GM23338 (cell line): ENCODE measurements at regions not wholly inside any gene's neighbourhood (a gene's known extent, or its start where the extent isn't known, plus 50 kb on each side); places are given as distances from the start of the nearest gene placed in this dataset.

Source experiments
- ATAC-seq: fragments of 200-7000 bp; cut with Tn5 transposase; 3 replicates; pipeline ENCODE4 v1.9.1; 2020
- DNase-seq: peaks from one replicate; pipeline ENCODE4 v3.0.0-alpha.2; 2015; ENCODE audit warnings: low spot score
- H2AFZ ChIP-seq: fragments of 200-600 bp; sonication (generic); 2 replicates; pipeline ENCODE4 v1.8.0; 2016; ENCODE audit warnings: antibody characterized with exemption, mild to moderate bottlenecking, moderate library complexity
- H3F3A ChIP-seq: fragments of 200-600 bp; sonication (generic); replicated peaks from 2 replicates; pipeline ENCODE4 v1.8.0; 2017; ENCODE audit warnings: antibody characterized with exemption, mixed run types, low read depth
- H3K27ac ChIP-seq: fragments of 200-600 bp; sonication (generic); 2 replicates; pipeline ENCODE4 v1.6.1; 2016; ENCODE audit warnings: low read depth
- H3K27me3 ChIP-seq: fragments of 200-600 bp; sonication (generic); 2 replicates; pipeline ENCODE4 v1.8.0; 2016; ENCODE audit warnings: mild to moderate bottlenecking, mixed run types, moderate library complexity; ENCODE audit not compliant: insufficient read depth
- H3K36me3 ChIP-seq: fragments of 200-600 bp; sonication (generic); 2 replicates; pipeline ENCODE4 v1.8.0; 2016; ENCODE audit warnings: mild to moderate bottlenecking; ENCODE audit not compliant: insufficient read depth
- H3K4me1 ChIP-seq: fragments of 200-600 bp; sonication (generic); 2 replicates; pipeline ENCODE4 v1.8.0; 2016; ENCODE audit warnings: mild to moderate bottlenecking, moderate library complexity; ENCODE audit not compliant: insufficient read depth
- H3K4me2 ChIP-seq: fragments of 200-600 bp; sonication (generic); 2 replicates; pipeline ENCODE4 v1.7.1; 2017; ENCODE audit warnings: mixed run types
- H3K4me3 ChIP-seq: fragments of 200-600 bp; sonication (generic); 2 replicates; pipeline ENCODE4 v1.6.1; 2016; ENCODE audit warnings: mixed run types
- H3K79me2 ChIP-seq: fragments of 200-600 bp; sonication (generic); replicated peaks from 2 replicates; pipeline ENCODE4 v1.8.0; 2017; ENCODE audit warnings: mild to moderate bottlenecking; ENCODE audit not compliant: insufficient read depth
- H3K9me2 ChIP-seq: fragments of 200-600 bp; sonication (generic); 2 replicates; pipeline ENCODE4 v1.8.0; 2017; ENCODE audit not compliant: insufficient read depth
- H4K20me1 ChIP-seq: fragments of 200-600 bp; sonication (generic); replicated peaks from 2 replicates; pipeline ENCODE4 v1.8.0; 2017; ENCODE audit warnings: mild to moderate bottlenecking; ENCODE audit not compliant: insufficient read depth
- H3K27ac Mint-ChIP-seq: 2 replicates; pipeline ENCODE4 v1.8.0; 2020; ENCODE audit warnings: inconsistent platforms, mild to moderate bottlenecking, moderate library complexity, mixed read lengths
- H3K27me3 Mint-ChIP-seq: 3 replicates; pipeline ENCODE4 v1.8.0; 2022; ENCODE audit warnings: low read depth, mild to moderate bottlenecking, moderate library complexity, mixed read lengths, inconsistent platforms; ENCODE audit not compliant: insufficient read depth, poor library complexity
- H3K36me3 Mint-ChIP-seq: 3 replicates; pipeline ENCODE4 v1.8.0; 2021; ENCODE audit warnings: low read depth, mild to moderate bottlenecking, inconsistent platforms, moderate library complexity, mixed read lengths
- H3K4me1 Mint-ChIP-seq: 3 replicates; pipeline ENCODE4 v1.8.0; 2020; ENCODE audit warnings: mild to moderate bottlenecking, inconsistent platforms, mixed read lengths
- H3K4me3 Mint-ChIP-seq: 3 replicates; pipeline ENCODE4 v1.8.0; 2021; ENCODE audit warnings: moderate library complexity, mild to moderate bottlenecking, inconsistent platforms, mixed read lengths
- H3K9me3 Mint-ChIP-seq: 3 replicates; pipeline ENCODE4 v1.8.0; 2020; ENCODE audit warnings: moderate library complexity, mild to moderate bottlenecking, inconsistent platforms, mixed read lengths
- CREB1 ChIP-seq: fragments of 250-450 bp; sonication (Bioruptor Pico); IDR thresholded peaks from 2 replicates; pipeline ENCODE4 v1.5.0; 2020; ENCODE audit warnings: low read depth, mild to moderate bottlenecking, moderate library complexity
- CTCF ChIP-seq, 2 experiments: fragments of 200-600 bp in 1 of 2; sonication (generic) in 1 of 2; conservative IDR thresholded peaks; 2 replicates each; pipeline versions ENCODE4 v1.5.1 to v1.6.1; 2016 to 2017; ENCODE audit warnings: antibody characterized with exemption in 2 of 2, low read depth in 2 of 2, mild to moderate bottlenecking in 2 of 2, moderate library complexity in 1 of 2
- EZH2 ChIP-seq: fragments of 200-600 bp; sonication (generic); IDR thresholded peaks from one replicate; pipeline ENCODE4 v1.8.0; 2017; ENCODE audit warnings: antibody characterized with exemption, mild to moderate bottlenecking, low read depth; ENCODE audit not compliant: unreplicated experiment
- EZH2phosphoT487 ChIP-seq: fragments of 200-600 bp; sonication (generic); IDR thresholded peaks from one replicate; pipeline ENCODE4 v1.8.1; 2018; ENCODE audit warnings: antibody characterized with exemption; ENCODE audit not compliant: unreplicated experiment
- NANOG ChIP-seq: IDR thresholded peaks from 2 replicates; pipeline ENCODE4 v1.6.1; 2016; ENCODE audit warnings: antibody characterized with exemption, borderline replicate concordance
- POLR2AphosphoS5 ChIP-seq: IDR thresholded peaks from 2 replicates; pipeline ENCODE4 v1.6.1; 2016; ENCODE audit warnings: antibody characterized with exemption, low read depth
- ZNF114 ChIP-seq: fragments of 250-450 bp; sonication (Bioruptor Pico); IDR thresholded peaks from 2 replicates; pipeline ENCODE4 v1.5.0; 2020; ENCODE audit warnings: mild to moderate bottlenecking, moderate library complexity
- TF ChIP-seq, protein P1 (sequence below): fragments of 250-450 bp; sonication (Bioruptor Pico); IDR thresholded peaks from 2 replicates; pipeline ENCODE4 v1.5.0; 2020; ENCODE audit warnings: mild to moderate bottlenecking, moderate library complexity
- TF ChIP-seq, protein P2 (sequence below): IDR thresholded peaks from one replicate; pipeline ENCODE4 v1.6.1; 2018; ENCODE audit warnings: antibody characterized with exemption; ENCODE audit not compliant: unreplicated experiment

- no peak overlapping the region for H3K4me2 ChIP-seq
- H3K79me2 ChIP-seq = no peaks in the 10 kb centered on the region
- Mint-ChIP-seq H3K27me3 (no peaks in the 10 kb centered on the region), H3K4me1 (peaks cover 13% of the 10 kb centered on the region; the same call in 2 of the 3 replicates), H3K9me3 (no peaks in the 10 kb centered on the region), H3K36me3 (no peaks in the 10 kb centered on the region), H3K27ac (no peak overlapping the region), H3K4me3 (no peak overlapping the region)
- H3F3A ChIP-seq = no peaks in the 10 kb centered on the region
- H3K4me3 ChIP-seq = no peak overlapping the region
- no peak overlapping the region for H2AFZ ChIP-seq
- no peaks in the 10 kb centered on the region for H3K36me3 ChIP-seq
- no peak for DNase-seq
- no peaks in the 10 kb centered on the region for H4K20me1 ChIP-seq
- TF ChIP-seq ZNF114 (CRISPR knock-in tag) (no peak), CREB1 (CRISPR knock-in tag) (no peak), NANOG (no peak), EZH2 (no peak)
- TF ChIP-seq, protein P1, sequence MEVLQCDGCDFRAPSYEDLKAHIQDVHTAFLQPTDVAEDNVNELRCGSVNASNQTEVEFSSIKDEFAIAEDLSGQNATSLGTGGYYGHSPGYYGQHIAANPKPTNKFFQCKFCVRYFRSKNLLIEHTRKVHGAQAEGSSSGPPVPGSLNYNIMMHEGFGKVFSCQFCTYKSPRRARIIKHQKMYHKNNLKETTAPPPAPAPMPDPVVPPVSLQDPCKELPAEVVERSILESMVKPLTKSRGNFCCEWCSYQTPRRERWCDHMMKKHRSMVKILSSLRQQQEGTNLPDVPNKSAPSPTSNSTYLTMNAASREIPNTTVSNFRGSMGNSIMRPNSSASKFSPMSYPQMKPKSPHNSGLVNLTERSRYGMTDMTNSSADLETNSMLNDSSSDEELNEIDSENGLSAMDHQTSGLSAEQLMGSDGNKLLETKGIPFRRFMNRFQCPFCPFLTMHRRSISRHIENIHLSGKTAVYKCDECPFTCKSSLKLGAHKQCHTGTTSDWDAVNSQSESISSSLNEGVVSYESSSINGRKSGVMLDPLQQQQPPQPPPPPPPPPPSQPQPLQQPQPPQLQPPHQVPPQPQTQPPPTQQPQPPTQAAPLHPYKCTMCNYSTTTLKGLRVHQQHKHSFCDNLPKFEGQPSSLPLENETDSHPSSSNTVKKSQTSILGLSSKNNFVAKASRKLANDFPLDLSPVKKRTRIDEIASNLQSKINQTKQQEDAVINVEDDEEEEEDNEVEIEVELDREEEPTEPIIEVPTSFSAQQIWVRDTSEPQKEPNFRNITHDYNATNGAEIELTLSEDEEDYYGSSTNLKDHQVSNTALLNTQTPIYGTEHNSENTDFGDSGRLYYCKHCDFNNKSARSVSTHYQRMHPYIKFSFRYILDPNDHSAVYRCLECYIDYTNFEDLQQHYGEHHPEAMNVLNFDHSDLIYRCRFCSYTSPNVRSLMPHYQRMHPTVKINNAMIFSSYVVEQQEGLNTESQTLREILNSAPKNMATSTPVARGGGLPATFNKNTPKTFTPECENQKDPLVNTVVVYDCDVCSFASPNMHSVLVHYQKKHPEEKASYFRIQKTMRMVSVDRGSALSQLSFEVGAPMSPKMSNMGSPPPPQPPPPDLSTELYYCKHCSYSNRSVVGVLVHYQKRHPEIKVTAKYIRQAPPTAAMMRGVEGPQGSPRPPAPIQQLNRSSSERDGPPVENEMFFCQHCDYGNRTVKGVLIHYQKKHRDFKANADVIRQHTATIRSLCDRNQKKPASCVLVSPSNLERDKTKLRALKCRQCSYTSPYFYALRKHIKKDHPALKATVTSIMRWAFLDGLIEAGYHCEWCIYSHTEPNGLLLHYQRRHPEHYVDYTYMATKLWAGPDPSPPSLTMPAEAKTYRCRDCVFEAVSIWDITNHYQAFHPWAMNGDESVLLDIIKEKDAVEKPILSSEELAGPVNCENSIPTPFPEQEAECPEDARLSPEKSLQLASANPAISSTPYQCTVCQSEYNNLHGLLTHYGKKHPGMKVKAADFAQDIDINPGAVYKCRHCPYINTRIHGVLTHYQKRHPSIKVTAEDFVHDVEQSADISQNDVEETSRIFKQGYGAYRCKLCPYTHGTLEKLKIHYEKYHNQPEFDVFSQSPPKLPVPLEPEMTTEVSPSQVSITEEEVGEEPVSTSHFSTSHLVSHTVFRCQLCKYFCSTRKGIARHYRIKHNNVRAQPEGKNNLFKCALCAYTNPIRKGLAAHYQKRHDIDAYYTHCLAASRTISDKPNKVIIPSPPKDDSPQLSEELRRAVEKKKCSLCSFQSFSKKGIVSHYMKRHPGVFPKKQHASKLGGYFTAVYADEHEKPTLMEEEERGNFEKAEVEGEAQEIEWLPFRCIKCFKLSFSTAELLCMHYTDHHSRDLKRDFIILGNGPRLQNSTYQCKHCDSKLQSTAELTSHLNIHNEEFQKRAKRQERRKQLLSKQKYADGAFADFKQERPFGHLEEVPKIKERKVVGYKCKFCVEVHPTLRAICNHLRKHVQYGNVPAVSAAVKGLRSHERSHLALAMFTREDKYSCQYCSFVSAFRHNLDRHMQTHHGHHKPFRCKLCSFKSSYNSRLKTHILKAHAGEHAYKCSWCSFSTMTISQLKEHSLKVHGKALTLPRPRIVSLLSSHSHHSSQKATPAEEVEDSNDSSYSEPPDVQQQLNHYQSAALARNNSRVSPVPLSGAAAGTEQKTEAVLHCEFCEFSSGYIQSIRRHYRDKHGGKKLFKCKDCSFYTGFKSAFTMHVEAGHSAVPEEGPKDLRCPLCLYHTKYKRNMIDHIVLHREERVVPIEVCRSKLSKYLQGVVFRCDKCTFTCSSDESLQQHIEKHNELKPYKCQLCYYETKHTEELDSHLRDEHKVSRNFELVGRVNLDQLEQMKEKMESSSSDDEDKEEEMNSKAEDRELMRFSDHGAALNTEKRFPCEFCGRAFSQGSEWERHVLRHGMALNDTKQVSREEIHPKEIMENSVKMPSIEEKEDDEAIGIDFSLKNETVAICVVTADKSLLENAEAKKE (CRISPR knock-in tag) = no peak
- H3K27me3 ChIP-seq = no peaks in the 10 kb centered on the region
- H3K27ac ChIP-seq = no peak overlapping the region
- no peak for ATAC-seq
- peaks cover 8% of the 10 kb centered on the region for H3K4me1 ChIP-seq
- no peaks in the 10 kb centered on the region; the same call in 1 of the 2 replicates for H3K9me2 ChIP-seq
These were observed 350.0 kb upstream of the BCHE start for GRCh38 chr3:166187237-166187636.

GRCh38 chr3:166186003-166186402 is 348.8 kb upstream of the BCHE start:
- no peaks in the 10 kb centered on the region for H3F3A ChIP-seq
- H3K27me3 Mint-ChIP-seq = no peaks in the 10 kb centered on the region
- no peaks in the 10 kb centered on the region for H3K9me3 Mint-ChIP-seq
- H3K4me3 ChIP-seq = no peak overlapping the region
- peaks cover 8% of the 10 kb centered on the region for H3K4me1 ChIP-seq
- H2AFZ ChIP-seq = no peak overlapping the region
- H3K4me3 Mint-ChIP-seq = no peak overlapping the region
- peaks cover 13% of the 10 kb centered on the region; the same call in 2 of the 3 replicates for H3K4me1 Mint-ChIP-seq
- H3K36me3 Mint-ChIP-seq = no peaks in the 10 kb centered on the region
- H3K9me2 ChIP-seq = no peaks in the 10 kb centered on the region
- ATAC-seq = no peak
- H4K20me1 ChIP-seq = no peaks in the 10 kb centered on the region
- H3K4me2 ChIP-seq = no peak overlapping the region
- H3K36me3 ChIP-seq = no peaks in the 10 kb centered on the region
- TF ChIP-seq POLR2AphosphoS5 = no peak
- TF ChIP-seq CREB1 (CRISPR knock-in tag) = no peak
- no peak for TF ChIP-seq EZH2
- TF ChIP-seq, protein P2, sequence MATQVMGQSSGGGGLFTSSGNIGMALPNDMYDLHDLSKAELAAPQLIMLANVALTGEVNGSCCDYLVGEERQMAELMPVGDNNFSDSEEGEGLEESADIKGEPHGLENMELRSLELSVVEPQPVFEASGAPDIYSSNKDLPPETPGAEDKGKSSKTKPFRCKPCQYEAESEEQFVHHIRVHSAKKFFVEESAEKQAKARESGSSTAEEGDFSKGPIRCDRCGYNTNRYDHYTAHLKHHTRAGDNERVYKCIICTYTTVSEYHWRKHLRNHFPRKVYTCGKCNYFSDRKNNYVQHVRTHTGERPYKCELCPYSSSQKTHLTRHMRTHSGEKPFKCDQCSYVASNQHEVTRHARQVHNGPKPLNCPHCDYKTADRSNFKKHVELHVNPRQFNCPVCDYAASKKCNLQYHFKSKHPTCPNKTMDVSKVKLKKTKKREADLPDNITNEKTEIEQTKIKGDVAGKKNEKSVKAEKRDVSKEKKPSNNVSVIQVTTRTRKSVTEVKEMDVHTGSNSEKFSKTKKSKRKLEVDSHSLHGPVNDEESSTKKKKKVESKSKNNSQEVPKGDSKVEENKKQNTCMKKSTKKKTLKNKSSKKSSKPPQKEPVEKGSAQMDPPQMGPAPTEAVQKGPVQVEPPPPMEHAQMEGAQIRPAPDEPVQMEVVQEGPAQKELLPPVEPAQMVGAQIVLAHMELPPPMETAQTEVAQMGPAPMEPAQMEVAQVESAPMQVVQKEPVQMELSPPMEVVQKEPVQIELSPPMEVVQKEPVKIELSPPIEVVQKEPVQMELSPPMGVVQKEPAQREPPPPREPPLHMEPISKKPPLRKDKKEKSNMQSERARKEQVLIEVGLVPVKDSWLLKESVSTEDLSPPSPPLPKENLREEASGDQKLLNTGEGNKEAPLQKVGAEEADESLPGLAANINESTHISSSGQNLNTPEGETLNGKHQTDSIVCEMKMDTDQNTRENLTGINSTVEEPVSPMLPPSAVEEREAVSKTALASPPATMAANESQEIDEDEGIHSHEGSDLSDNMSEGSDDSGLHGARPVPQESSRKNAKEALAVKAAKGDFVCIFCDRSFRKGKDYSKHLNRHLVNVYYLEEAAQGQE = no peak
- TF ChIP-seq CTCF (conservative IDR thresholded peaks at IDR 0.05; ENCODE audit: low read depth in 2 of 2) = no peak
- TF ChIP-seq EZH2phosphoT487 = no peak
- no peak for TF ChIP-seq NANOG
- H3K79me2 ChIP-seq = no peaks in the 10 kb centered on the region
- H3K27me3 ChIP-seq = no peaks in the 10 kb centered on the region
- no peak overlapping the region for H3K27ac ChIP-seq
- no peak for DNase-seq
- H3K27ac Mint-ChIP-seq = no peak overlapping the region
